PC-9 (cell line): ENCODE measurements at regions not wholly inside any gene's neighbourhood (a gene's known extent, or its start where the extent isn't known, plus 50 kb on each side); places are given as distances from the start of the nearest gene placed in this dataset.

ENCODE experiments used
- CTCF ChIP-seq: fragments of 200-600 bp; sonication (generic); conservative IDR thresholded peaks from 2 replicates; pipeline ENCODE4 v1.6.1; 2017; ENCODE audit warnings: mixed run types, antibody characterized with exemption, mild to moderate bottlenecking, moderate library complexity
- EZH2 ChIP-seq: fragments of 200-600 bp; sonication (generic); IDR thresholded peaks from 2 replicates; pipeline ENCODE4 v1.8.0; 2017; ENCODE audit warnings: antibody characterized with exemption, low read depth

GRCh38 chr12:94078736-94079509, 69.5 kb upstream of the PLXNC1 start:
- no peak for TF ChIP-seq CTCF
- TF ChIP-seq EZH2, result no peak
